RWPE2 (cell line): ENCODE measurements at regions not wholly inside any gene's neighbourhood (a gene's known extent, or its start where the extent isn't known, plus 50 kb on each side); places are given as distances from the start of the nearest gene placed in this dataset.

ENCODE experiments used
- ATAC-seq: fragments of 200-7000 bp; cut with Tn5 transposase; 3 replicates; pipeline ENCODE4 v1.9.1; 2021; ENCODE audit warnings: low read depth
- DNase-seq: peaks from one replicate; pipeline ENCODE4 v3.0.0-alpha.2; 2020; ENCODE audit warnings: low spot score
- H3K27ac ChIP-seq: fragments of 450-650 bp; 2 replicates; pipeline ENCODE4 v1.5.1; 2017; ENCODE audit warnings: mild to moderate bottlenecking; ENCODE audit not compliant: poor library complexity, severe bottlenecking
- H3K27me3 ChIP-seq: fragments of 250-450 bp; sonication (Bioruptor Pico); 2 replicates; pipeline ENCODE4 v1.5.1; 2021; ENCODE audit warnings: mild to moderate bottlenecking, moderate library complexity; ENCODE audit not compliant: insufficient read depth, poor library complexity, severe bottlenecking
- H3K36me3 ChIP-seq: fragments of 250-450 bp; sonication (Bioruptor Pico); 2 replicates; pipeline ENCODE4 v1.5.1; 2020; ENCODE audit warnings: low read depth, mild to moderate bottlenecking, moderate library complexity
- H3K4me1 ChIP-seq: fragments of 250-450 bp; sonication (Bioruptor Pico); 2 replicates; pipeline ENCODE4 v1.5.1; 2021; ENCODE audit warnings: mild to moderate bottlenecking, moderate library complexity; ENCODE audit not compliant: insufficient read depth, poor library complexity, severe bottlenecking
- H3K4me3 ChIP-seq: fragments of 250-450 bp; sonication (Bioruptor Pico); 2 replicates; pipeline ENCODE4 v1.5.1; 2021; ENCODE audit warnings: mild to moderate bottlenecking, moderate library complexity; ENCODE audit not compliant: severe bottlenecking
- H3K9me3 ChIP-seq: fragments of 250-450 bp; sonication (Bioruptor Pico); 2 replicates; pipeline ENCODE4 v1.5.1; 2021; ENCODE audit warnings: mild to moderate bottlenecking, moderate library complexity; ENCODE audit not compliant: severe bottlenecking
- CTCF ChIP-seq: fragments of 450-650 bp; IDR thresholded peaks from one replicate; pipeline ENCODE4 v1.5.1; 2017; ENCODE audit warnings: mild to moderate bottlenecking, moderate library complexity; ENCODE audit not compliant: poor library complexity, severe bottlenecking

GRCh38 chr15:47507221-47507985 lies 209.9 kb upstream of the SEMA6D start:
- Histone ChIP-seq H3K4me1 (no peaks in the 10 kb centered on the region), H3K36me3 (no peaks in the 10 kb centered on the region), H3K4me3 (no peak overlapping the region), H3K27ac (no peak overlapping the region), H3K9me3 (no peaks in the 10 kb centered on the region), H3K27me3 (no peaks in the 10 kb centered on the region)
- ATAC-seq (no peak), DNase-seq (no peak)
- TF ChIP-seq CTCF: no peak

GRCh38 chr15:47511261-47511660 lies 206.0 kb upstream of the SEMA6D start:
- ATAC-seq (no peak), DNase-seq (no peak)
- no peak for TF ChIP-seq CTCF
- Histone ChIP-seq H3K4me1 (peaks cover 13% of the 10 kb centered on the region), H3K36me3 (no peaks in the 10 kb centered on the region), H3K4me3 (no peak overlapping the region), H3K9me3 (no peaks in the 10 kb centered on the region), H3K27ac (no peak overlapping the region), H3K27me3 (no peaks in the 10 kb centered on the region)

GRCh38 chr15:47513471-47513870 lies 203.8 kb upstream of the SEMA6D start:
- H3K4me1 ChIP-seq: peaks cover 18% of the 10 kb centered on the region
- TF ChIP-seq CTCF: no peak
- H3K27ac ChIP-seq: peak overlapping the region; percentile 62
- no peaks in the 10 kb centered on the region for H3K9me3 ChIP-seq
- ATAC-seq: no peak
- H3K36me3 ChIP-seq: no peaks in the 10 kb centered on the region
- H3K27me3 ChIP-seq: no peaks in the 10 kb centered on the region
- DNase-seq: no peak
- H3K4me3 ChIP-seq: no peak overlapping the region

- no peak for DNase-seq
- Histone ChIP-seq H3K27me3 (no peaks in the 10 kb centered on the region), H3K27ac (peak overlapping the region; percentile 62), H3K4me3 (no peak overlapping the region), H3K36me3 (no peaks in the 10 kb centered on the region), H3K9me3 (no peaks in the 10 kb centered on the region), H3K4me1 (peaks cover 18% of the 10 kb centered on the region)
- ATAC-seq: peak; percentile 85
- TF ChIP-seq CTCF: no peak
Measured at GRCh38 chr15:47514200-47514652, 203.1 kb upstream of the SEMA6D start.

- Histone ChIP-seq H3K36me3 (no peaks in the 10 kb centered on the region), H3K4me1 (peaks cover 18% of the 10 kb centered on the region), H3K27ac (no peak overlapping the region), H3K4me3 (no peak overlapping the region), H3K27me3 (no peaks in the 10 kb centered on the region), H3K9me3 (no peaks in the 10 kb centered on the region)
- no peak for TF ChIP-seq CTCF
- ATAC-seq: peak; percentile 32; the same call in 2 of the 3 replicates
- DNase-seq: no peak
Measured at GRCh38 chr15:47516558-47516957, 200.7 kb upstream of the SEMA6D start.
